Upper lobe of left lung (tissue), 6 donors: ENCODE measurements at regions not wholly inside any gene's neighbourhood (a gene's known extent, or its start where the extent isn't known, plus 50 kb on each side); places are given as distances from the start of the nearest gene placed in this dataset.
"Not testable (repeated sequence)": the region's sequence is repeated elsewhere in the genome, so short reads cannot be mapped to it uniquely, and the experiment has no call there.

Source experiments
- ATAC-seq, 2 donors: fragments of 200-7000 bp; cut with Tn5 transposase; one replicate each; pipeline ENCODE4 v1.9.1; 2022; ENCODE audit warnings: mild to moderate bottlenecking in 2 of 2, moderate library complexity in 2 of 2; ENCODE audit not compliant: low FRiP score in 2 of 2
- DNase-seq, 2 donors: peaks; one replicate each; pipeline ENCODE4 v3.0.0-alpha.2; 2019 to 2020
- H3K27ac ChIP-seq, 4 donors: fragments of 200-600 bp; sonication (generic); one replicate each; pipeline ENCODE4 v1.5.1; 2016 to 2019
- H3K27me3 ChIP-seq, 4 donors: fragments of 200-600 bp; sonication (generic); one replicate each; pipeline ENCODE4 v1.5.1; 2017 to 2019
- H3K36me3 ChIP-seq, 4 donors: fragments of 200-600 bp; sonication (generic); one replicate each; pipeline ENCODE4 v1.5.1; 2016 to 2019
- H3K4me1 ChIP-seq, 4 donors: fragments of 200-600 bp; sonication (generic); one replicate each; pipeline ENCODE4 v1.5.1; 2018 to 2019
- H3K4me3 ChIP-seq, 4 donors: fragments of 200-600 bp; sonication (generic); one replicate each; pipeline ENCODE4 v1.5.1; 2017 to 2019; ENCODE audit warnings: mild to moderate bottlenecking in 2 of 4, moderate library complexity in 1 of 4
- H3K9me3 ChIP-seq, 4 donors: fragments of 200-600 bp; sonication (generic); one replicate each; pipeline ENCODE4 v1.5.1; 2018 to 2019
- CTCF ChIP-seq, 6 experiments: fragments of 450-650 bp in 4 of 6; fragments of 200-600 bp in 2 of 6; sonication (generic) in 2 of 6; IDR thresholded peaks; one replicate each; pipeline ENCODE4 v1.5.1; 2016 to 2019; ENCODE audit warnings: antibody characterized with exemption in 6 of 6
- EP300 ChIP-seq, 4 donors: sonication (generic); formaldehyde crosslinking; IDR thresholded peaks; one replicate each; pipeline ENCODE4 v1.5.1; 2017; ENCODE audit warnings: antibody characterized with exemption in 4 of 4, control low read depth in 2 of 4
- POLR2A ChIP-seq, 4 donors: fragments of 450-650 bp; IDR thresholded peaks; one replicate each; pipeline ENCODE4 v1.5.1; 2016 to 2017; ENCODE audit warnings: antibody characterized with exemption in 4 of 4, mild to moderate bottlenecking in 2 of 4
- POLR2AphosphoS5 ChIP-seq, 2 donors: sonication (generic); formaldehyde crosslinking; IDR thresholded peaks; one replicate each; pipeline ENCODE4 v1.5.1; 2017; ENCODE audit warnings: antibody characterized with exemption in 2 of 2
- WGBS, 2 donors: methylation state at CpG; one replicate each; pipeline ENCODE4 v1.1.5; 2017 to 2018; 5-methylcytosine and 5-hydroxymethylcytosine counted together
- donor health status: DM: no; HTN: no; CAD: no; lungs with moderate emphysema.
- donor health status: DM: no; HTN: yes; CAD: no; lungs with severe emphysema.

- no peak overlapping the region for H3K4me3 ChIP-seq
- H3K4me1 ChIP-seq: peaks cover 0 to under 1% (median 0%) of the 10 kb centered on the region in 4 donors
- H3K27me3 ChIP-seq: no peaks in the 10 kb centered on the region
- WGBS, 2 donors: 61 to 67% methylated on average over 1 of the region's 1 CpG
- H3K9me3 ChIP-seq: no peaks in the 10 kb centered on the region
- TF ChIP-seq POLR2AphosphoS5 (IDR thresholded peaks at IDR 0.05) (no peak), CTCF (IDR thresholded peaks at IDR 0.05) (no peak), POLR2A (IDR thresholded peaks at IDR 0.05) (no peak), EP300 (IDR thresholded peaks at IDR 0.05) (no peak)
- H3K36me3 ChIP-seq: no peaks in the 10 kb centered on the region
- DNase-seq: no peak
- ATAC-seq: no peak
- H3K27ac ChIP-seq: no peak overlapping the region
Observed at GRCh38 chr5:50320131-50320749, 120.8 kb downstream of the EMB start.

GRCh38 chr5:50318220-50318619 is 122.9 kb downstream of the EMB start:
- WGBS, 2 donors: 30 to 73% methylated on average over 1 of the region's 1 CpG
- H3K9me3 ChIP-seq: no peaks in the 10 kb centered on the region
- no peak overlapping the region for H3K27ac ChIP-seq
- TF ChIP-seq POLR2AphosphoS5 (IDR thresholded peaks at IDR 0.05) (no peak), CTCF (IDR thresholded peaks at IDR 0.05) (no peak), EP300 (IDR thresholded peaks at IDR 0.05) (no peak), POLR2A (IDR thresholded peaks at IDR 0.05) (no peak)
- H3K27me3 ChIP-seq: no peaks in the 10 kb centered on the region
- H3K36me3 ChIP-seq: no peaks in the 10 kb centered on the region
- H3K4me3 ChIP-seq: no peak overlapping the region
- DNase-seq (no peak), ATAC-seq (no peak)
- H3K4me1 ChIP-seq: no peaks in the 10 kb centered on the region

GRCh38 chr5:50306488-50306887 is 134.6 kb downstream of the EMB start:
- not testable (repeated sequence) for ATAC-seq, H3K27me3 ChIP-seq, H3K36me3 ChIP-seq, H3K4me1 ChIP-seq, H3K27ac ChIP-seq, H3K9me3 ChIP-seq, H3K4me3 ChIP-seq, DNase-seq
- WGBS, 2 donors: 74 to 77% methylated on average over 4 of the region's 4 CpGs

- no peaks in the 10 kb centered on the region for H3K4me1 ChIP-seq
- H3K9me3 ChIP-seq: peaks cover 0 to 3% (median 0%) of the 10 kb centered on the region in 4 donors
- no peak overlapping the region for H3K27ac ChIP-seq
- no peak overlapping the region for H3K4me3 ChIP-seq
- WGBS, 2 donors: 77 to 83% methylated on average over 3 of the region's 3 CpGs
- ATAC-seq (no peak), DNase-seq (no peak)
- no peaks in the 10 kb centered on the region for H3K27me3 ChIP-seq
- TF ChIP-seq POLR2A (IDR thresholded peaks at IDR 0.05) (no peak), POLR2AphosphoS5 (IDR thresholded peaks at IDR 0.05) (no peak), CTCF (IDR thresholded peaks at IDR 0.05) (no peak), EP300 (IDR thresholded peaks at IDR 0.05) (no peak)
- no peaks in the 10 kb centered on the region for H3K36me3 ChIP-seq
Observed at GRCh38 chr5:50302815-50303490, 138.1 kb downstream of the EMB start.

- H3K36me3 ChIP-seq: no peaks in the 10 kb centered on the region
- DNase-seq: no peak
Observed at GRCh38 chr5:50301756-50302155, 139.3 kb downstream of the EMB start.

More at GRCh38 chr5:50301756-50302155, 139.3 kb downstream of the EMB start:
- Histone ChIP-seq H3K27ac (no peak overlapping the region), H3K4me1 (no peaks in the 10 kb centered on the region), H3K27me3 (no peaks in the 10 kb centered on the region), H3K9me3 (peaks cover 0 to 3% (median 0%) of the 10 kb centered on the region in 4 donors), H3K4me3 (no peak overlapping the region)
- WGBS, 2 donors: 24 to 40% methylated on average over 1 of the region's 1 CpG
- TF ChIP-seq CTCF (IDR thresholded peaks at IDR 0.05) (no peak), EP300 (IDR thresholded peaks at IDR 0.05) (no peak), POLR2A (IDR thresholded peaks at IDR 0.05) (no peak), POLR2AphosphoS5 (IDR thresholded peaks at IDR 0.05) (no peak)
- no peak for ATAC-seq
